ENCODE measurements at regions not wholly inside any gene's neighbourhood (a gene's known extent, or its start where the extent isn't known, plus 50 kb on each side); places are given as distances from the start of the nearest gene placed in this dataset.

- Histone ChIP-seq H3K79me2 (ENCODE audit: control insufficient read depth, insufficient read depth, low read length) (no peaks in the 10 kb centered on the region), H3K4me1 (ENCODE audit: control insufficient read depth in 2 of 2, insufficient read depth in 2 of 2, low read length in 2 of 2) (no peaks in the 10 kb centered on the region), H3K4me3 (ENCODE audit: control extremely low read depth in 1 of 5, extremely low read depth in 1 of 5, insufficient read depth in 1 of 5, low read depth in 2 of 5, low read length in 4 of 5) (no peak overlapping the region), H3K9ac (ENCODE audit: low read length) (no peak overlapping the region), H3K9me3 (ENCODE audit: control extremely low read depth in 1 of 3, control insufficient read depth in 2 of 3, insufficient read depth in 1 of 3, low read length in 2 of 3) (no peaks in the 10 kb centered on the region), H3K27me3 (replicated peaks in 1 of 4; ENCODE audit: control extremely low read depth in 1 of 4, control insufficient read depth in 3 of 4, insufficient read depth in 4 of 4, low read length in 3 of 4) (no peaks in the 10 kb centered on the region), H3K27ac (ENCODE audit: low read length in 2 of 2) (no peak overlapping the region), H3K4me2 (replicated peaks; ENCODE audit: low read depth, low read length, poor library complexity, severe bottlenecking) (no peak overlapping the region), H2AFZ (ENCODE audit: insufficient read depth, low read depth, low read length, poor library complexity, severe bottlenecking) (no peak overlapping the region), H3K36me3 (replicated peaks in 1 of 2; ENCODE audit: control extremely low read depth in 1 of 2, control insufficient read depth in 1 of 2, extremely low read depth in 1 of 2, insufficient read depth in 2 of 2, low read length in 1 of 2) (no peaks in the 10 kb centered on the region), H4K20me1 (ENCODE audit: control insufficient read depth, insufficient read depth, low read length, poor library complexity, severe bottlenecking) (no peaks in the 10 kb centered on the region)
- WGBS (ENCODE audit: insufficient coverage), result 95% methylated on average over 4 of the region's 4 CpGs
- DNase-seq (no peak), ATAC-seq (ENCODE audit: low read depth) (no peak)
- Mint-ChIP-seq H3K9me3 (ENCODE audit: insufficient read depth) (no peaks in the 10 kb centered on the region), H3K4me3 (no peak overlapping the region), H3K27me3 (no peaks in the 10 kb centered on the region), H3K4me1 (no peaks in the 10 kb centered on the region), H3K27ac (no peak overlapping the region)
- TF ChIP-seq EZH2 (IDR thresholded peaks at IDR 0.05; ENCODE audit: borderline replicate concordance, insufficient read depth, low read depth, low read length, poor library complexity, severe bottlenecking), result no peak
- no peak for TF ChIP-seq CTCF (IDR thresholded peaks at IDR 0.05)
- intact Hi-C loops (cut with micrococcal nuclease), result no loop called here
- POLR2A ChIA-PET, result no interaction called here
- CTCF ChIA-PET, result no interaction called here
Observed at GRCh38 chr6:145547594-145548335, 187.6 kb downstream of the EPM2A start.

- Mint-ChIP-seq H3K27ac (no peak overlapping the region), H3K4me1 (no peaks in the 10 kb centered on the region), H3K27me3 (peaks cover 5% of the 10 kb centered on the region), H3K4me3 (no peak overlapping the region), H3K9me3 (ENCODE audit: insufficient read depth) (no peaks in the 10 kb centered on the region)
- Histone ChIP-seq H3K27ac (ENCODE audit: low read length in 2 of 2) (no peak overlapping the region), H3K9me3 (ENCODE audit: control extremely low read depth in 1 of 3, control insufficient read depth in 2 of 3, insufficient read depth in 1 of 3, low read length in 2 of 3) (no peaks in the 10 kb centered on the region), H3K4me1 (ENCODE audit: control insufficient read depth in 2 of 2, insufficient read depth in 2 of 2, low read length in 2 of 2) (no peaks in the 10 kb centered on the region), H3K36me3 (replicated peaks in 1 of 2; ENCODE audit: control extremely low read depth in 1 of 2, control insufficient read depth in 1 of 2, extremely low read depth in 1 of 2, insufficient read depth in 2 of 2, low read length in 1 of 2) (no peaks in the 10 kb centered on the region), H3K9ac (ENCODE audit: low read length) (no peak overlapping the region), H2AFZ (ENCODE audit: insufficient read depth, low read depth, low read length, poor library complexity, severe bottlenecking) (no peak overlapping the region), H3K4me2 (replicated peaks; ENCODE audit: low read depth, low read length, poor library complexity, severe bottlenecking) (no peak overlapping the region), H3K79me2 (ENCODE audit: control insufficient read depth, insufficient read depth, low read length) (no peaks in the 10 kb centered on the region), H3K27me3 (replicated peaks in 1 of 4; ENCODE audit: control extremely low read depth in 1 of 4, control insufficient read depth in 3 of 4, insufficient read depth in 4 of 4, low read length in 3 of 4) (no peaks in the 10 kb centered on the region), H3K4me3 (ENCODE audit: control extremely low read depth in 1 of 5, extremely low read depth in 1 of 5, insufficient read depth in 1 of 5, low read depth in 2 of 5, low read length in 4 of 5) (no peak overlapping the region), H4K20me1 (ENCODE audit: control insufficient read depth, insufficient read depth, low read length, poor library complexity, severe bottlenecking) (no peaks in the 10 kb centered on the region)
- DNase-seq, result no peak
- no CpG with 5 or more reads among the region's 3 CpGs for whole genome bisulfite sequencing (ENCODE audit: insufficient coverage)
- no peak for ATAC-seq (ENCODE audit: low read depth)
- POLR2A ChIA-PET, result no interaction called here
- TF ChIP-seq CTCF (IDR thresholded peaks at IDR 0.05) (no peak), EZH2 (IDR thresholded peaks at IDR 0.05; ENCODE audit: borderline replicate concordance, insufficient read depth, low read depth, low read length, poor library complexity, severe bottlenecking) (no peak)
- CTCF ChIA-PET, result no interaction called here
- intact Hi-C loops (cut with micrococcal nuclease), result no loop called here
Observed at GRCh38 chr6:145548933-145549648, 186.2 kb downstream of the EPM2A start.
